Ovary (tissue), 7 donors: ENCODE measurements at regions not wholly inside any gene's neighbourhood (a gene's known extent, or its start where the extent isn't known, plus 50 kb on each side); places are given as distances from the start of the nearest gene placed in this dataset.
"Not testable (repeated sequence)": the region's sequence is repeated elsewhere in the genome, so short reads cannot be mapped to it uniquely, and the experiment has no call there.

Experiments
- DNase-seq, 5 donors: peaks; one replicate each; pipeline ENCODE4 v3.0.0-alpha.2; 2019 to 2020
- H3K27ac ChIP-seq, 2 donors: fragments of 200-600 bp; one replicate each; pipeline versions ENCODE4 v1.5.1 to v1.8.0; 2019 to 2022
- H3K27me3 ChIP-seq: fragments of 200-600 bp; one replicate; pipeline ENCODE4 v1.8.0; 2022
- H3K36me3 ChIP-seq: fragments of 200-600 bp; sonication (generic); one replicate; pipeline ENCODE4 v1.5.1; 2019
- H3K4me1 ChIP-seq: one replicate; pipeline ENCODE4 v1.8.1; 2013; ENCODE audit warnings: mild to moderate bottlenecking, moderate library complexity; ENCODE audit not compliant: insufficient read depth
- H3K4me3 ChIP-seq: fragments of 200-600 bp; sonication (generic); one replicate; pipeline ENCODE4 v1.5.1; 2017
- H3K9me3 ChIP-seq, 2 donors: fragments of 200-600 bp in 1 of 2; sonication (generic) in 1 of 2; one replicate each; pipeline versions ENCODE4 v1.5.1 to v1.8.1; 2013 to 2019; ENCODE audit warnings: mild to moderate bottlenecking in 1 of 2, moderate library complexity in 1 of 2
- CTCF ChIP-seq, 3 donors: fragments of 450-650 bp in 2 of 3; fragments of 200-600 bp in 1 of 3; IDR thresholded peaks; one replicate each; pipeline versions ENCODE4 v1.5.1 to v1.8.0; 2016 to 2022; ENCODE audit warnings: antibody characterized with exemption in 3 of 3, mild to moderate bottlenecking in 1 of 3
- EP300 ChIP-seq: sonication (generic); formaldehyde crosslinking; IDR thresholded peaks from one replicate; pipeline ENCODE4 v1.6.1; 2017; ENCODE audit warnings: antibody characterized with exemption
- POLR2A ChIP-seq: fragments of 450-650 bp; IDR thresholded peaks from one replicate; pipeline ENCODE4 v1.6.1; 2017; ENCODE audit warnings: antibody characterized with exemption, mild to moderate bottlenecking, moderate library complexity
- WGBS, 3 donors: extraction: QIAGEN DNeasy Blood & Tissue Kit in 1 of 3; methylation state at CpG; one replicate each; pipeline versions ENCODE4 v1.1.5 to v1.1.7; 2013 to 2017; 5-methylcytosine and 5-hydroxymethylcytosine counted together
- intact Hi-C, 4 donors: fragments of 100-400 bp; cut with DNase I; formaldehyde crosslinking; loops; one replicate each; pipeline versions ENCODE4 v1.11.0 to v1.15.1; 2022 to 2023
- donor health status: DM: no; HTN: no; CAD: no; lungs with moderate emphysema.
- donor health status: DM: no; HTN: no; CAD: no.
- donor health status: Bipolar disorder and iron deficiency.
- donor health status: DM: no; HTN: no; CAD: no.
- donor health status: DM: yes; HTN: yes; CAD: no.

DNA sequence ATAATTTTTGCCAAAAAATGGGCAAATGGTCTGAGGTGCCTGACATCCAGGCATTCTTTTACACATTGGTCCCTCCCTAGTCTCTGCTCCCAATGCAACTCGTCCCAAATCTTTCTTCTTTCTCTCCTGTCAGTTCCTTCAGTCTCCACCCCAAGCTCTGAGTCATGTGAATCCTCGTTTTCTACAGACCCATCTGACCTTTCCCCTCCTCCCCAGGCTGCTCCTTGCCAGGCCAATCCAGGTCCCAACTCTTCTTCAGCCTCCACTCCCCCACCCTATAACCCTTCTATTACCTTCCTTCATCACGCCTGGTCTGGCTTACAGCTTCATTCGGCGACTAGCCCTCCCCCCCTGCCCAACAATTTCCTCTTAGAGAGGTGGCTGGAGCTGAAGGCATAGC is 55.3 kb downstream of the BBS10 start:
- 76 to 79% (median 79%) methylated on average over 5 of the region's 5 CpGs for WGBS, 3 donors
- H3K4me1 ChIP-seq, H3K27me3 ChIP-seq, H3K36me3 ChIP-seq, DNase-seq, H3K9me3 ChIP-seq, H3K4me3 ChIP-seq, H3K27ac ChIP-seq, intact Hi-C loops: not testable (repeated sequence)

GRCh38 chr12:76292305-76292704 is 55.9 kb downstream of the BBS10 start:
- H3K4me1 ChIP-seq, H3K36me3 ChIP-seq, H3K4me3 ChIP-seq, intact Hi-C loops, H3K27me3 ChIP-seq, H3K27ac ChIP-seq, DNase-seq, H3K9me3 ChIP-seq: not testable (repeated sequence)
- 90 to 92% (median 91%) methylated on average over 8 of the region's 8 CpGs for WGBS, 3 donors

GRCh38 chr12:76290963-76291859 is 57.0 kb downstream of the BBS10 start:
- H3K27ac ChIP-seq = no peak overlapping the region

GRCh38 chr12:76288218-76288617 is 60.0 kb downstream of the BBS10 start:
- Histone ChIP-seq H3K4me3 (no peak overlapping the region), H3K9me3 (no peaks in the 10 kb centered on the region), H3K27me3 (no peaks in the 10 kb centered on the region), H3K4me1 (no peaks in the 10 kb centered on the region), H3K27ac (no peak overlapping the region), H3K36me3 (no peaks in the 10 kb centered on the region)
- intact Hi-C loops = no loop called here
- TF ChIP-seq CTCF (IDR thresholded peaks at IDR 0.05) (no peak), EP300 (no peak), POLR2A (no peak)
- no peak for DNase-seq

More at GRCh38 chr12:76290963-76291859, 57.0 kb downstream of the BBS10 start:
- WGBS, 3 donors = 70 to 81% (median 81%) methylated on average over 3 of the region's 3 CpGs
- H3K36me3 ChIP-seq = no peaks in the 10 kb centered on the region
- H3K4me3 ChIP-seq = no peak overlapping the region
- H3K27me3 ChIP-seq = no peaks in the 10 kb centered on the region
- intact Hi-C loops = no loop called here
- no peaks in the 10 kb centered on the region for H3K9me3 ChIP-seq
- DNase-seq = no peak
- H3K4me1 ChIP-seq = no peaks in the 10 kb centered on the region
- no peak for TF ChIP-seq POLR2A
- no peak for TF ChIP-seq CTCF (IDR thresholded peaks at IDR 0.05)
- no peak for TF ChIP-seq EP300

GRCh38 chr12:76284816-76285750 is 63.1 kb downstream of the BBS10 start:
- no peaks in the 10 kb centered on the region for H3K36me3 ChIP-seq
- no peak for DNase-seq
- no peak overlapping the region for H3K4me3 ChIP-seq
- no peak for TF ChIP-seq POLR2A
- no peak for TF ChIP-seq CTCF (IDR thresholded peaks at IDR 0.05)
- TF ChIP-seq EP300 = no peak
- no peak overlapping the region for H3K27ac ChIP-seq
- WGBS, 3 donors = 83 to 91% (median 86%) methylated on average over 5 of the region's 5 CpGs
- H3K4me1 ChIP-seq = no peaks in the 10 kb centered on the region
- H3K9me3 ChIP-seq = no peaks in the 10 kb centered on the region
- intact Hi-C loops = no loop called here
- no peaks in the 10 kb centered on the region for H3K27me3 ChIP-seq
